NCI-H526 (cell line): ENCODE measurements at regions not wholly inside any gene's neighbourhood (a gene's known extent, or its start where the extent isn't known, plus 50 kb on each side); places are given as distances from the start of the nearest gene placed in this dataset.

Experiments used
- DNase-seq, 2 experiments: peaks; one replicate each; lab custom pipeline; 2025; lab: John Stamatoyannopoulos, UW

- no peak for DNase-seq
These were observed 57.7 kb upstream of the LARS2 start for GRCh38 chr3:45330510-45331295.

GRCh38 chr3:45332493-45332892 is 55.9 kb upstream of the LARS2 start:
- DNase-seq, result no peak

- no peak for DNase-seq
These were observed 55.4 kb upstream of the LARS2 start for GRCh38 chr3:45332901-45333407.

GRCh38 chr3:45333549-45333948 is 54.8 kb upstream of the LARS2 start:
- DNase-seq, result no peak

- no peak for DNase-seq
These were observed 50.4 kb upstream of the LARS2 start for GRCh38 chr3:45337839-45338470.
